ENCODE measurements at regions not wholly inside any gene's neighbourhood (a gene's known extent, or its start where the extent isn't known, plus 50 kb on each side); places are given as distances from the start of the nearest gene placed in this dataset.
"Not testable (repeated sequence)": the region's sequence is repeated elsewhere in the genome, so short reads cannot be mapped to it uniquely, and the experiment has no call there.

DNA sequence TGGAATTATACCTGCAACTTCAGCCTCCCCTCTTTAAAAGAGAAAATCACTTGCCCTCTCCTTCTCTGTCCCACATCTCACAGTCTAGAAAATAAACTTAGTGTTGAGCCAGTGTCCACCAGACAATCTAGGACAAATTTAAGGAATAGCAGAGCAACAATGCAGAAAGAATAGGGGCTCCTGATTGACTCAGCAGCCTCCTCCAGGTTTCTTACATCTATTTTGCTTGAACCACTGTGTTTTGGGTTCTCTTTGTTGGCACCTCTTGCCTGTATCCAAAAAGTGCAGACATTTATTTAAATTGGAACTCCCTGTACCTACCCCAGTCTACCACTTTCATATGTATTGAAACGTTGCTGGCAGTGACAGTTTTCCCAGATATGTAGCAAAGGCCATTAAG lies 133.7 kb upstream of the HSF2 start:
- no peaks in the 10 kb centered on the region for H3K79me2 ChIP-seq (ENCODE audit: insufficient read depth, low read depth)
- H3K9ac ChIP-seq: no peak overlapping the region
- no peaks in the 10 kb centered on the region for H3K36me3 ChIP-seq (ENCODE audit: insufficient read depth)
- H3K27ac ChIP-seq: no peak overlapping the region
- no peaks in the 10 kb centered on the region for H3K27me3 ChIP-seq (ENCODE audit: insufficient read depth, low read depth)
- no peak overlapping the region for H3K4me2 ChIP-seq
- TF ChIP-seq, protein P1, sequence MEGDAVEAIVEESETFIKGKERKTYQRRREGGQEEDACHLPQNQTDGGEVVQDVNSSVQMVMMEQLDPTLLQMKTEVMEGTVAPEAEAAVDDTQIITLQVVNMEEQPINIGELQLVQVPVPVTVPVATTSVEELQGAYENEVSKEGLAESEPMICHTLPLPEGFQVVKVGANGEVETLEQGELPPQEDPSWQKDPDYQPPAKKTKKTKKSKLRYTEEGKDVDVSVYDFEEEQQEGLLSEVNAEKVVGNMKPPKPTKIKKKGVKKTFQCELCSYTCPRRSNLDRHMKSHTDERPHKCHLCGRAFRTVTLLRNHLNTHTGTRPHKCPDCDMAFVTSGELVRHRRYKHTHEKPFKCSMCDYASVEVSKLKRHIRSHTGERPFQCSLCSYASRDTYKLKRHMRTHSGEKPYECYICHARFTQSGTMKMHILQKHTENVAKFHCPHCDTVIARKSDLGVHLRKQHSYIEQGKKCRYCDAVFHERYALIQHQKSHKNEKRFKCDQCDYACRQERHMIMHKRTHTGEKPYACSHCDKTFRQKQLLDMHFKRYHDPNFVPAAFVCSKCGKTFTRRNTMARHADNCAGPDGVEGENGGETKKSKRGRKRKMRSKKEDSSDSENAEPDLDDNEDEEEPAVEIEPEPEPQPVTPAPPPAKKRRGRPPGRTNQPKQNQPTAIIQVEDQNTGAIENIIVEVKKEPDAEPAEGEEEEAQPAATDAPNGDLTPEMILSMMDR (conservative IDR thresholded peaks at IDR 0.05; ENCODE audit: low read depth, low read length): no peak
- no peaks in the 10 kb centered on the region for H4K20me1 ChIP-seq (ENCODE audit: insufficient read depth)
- no peak overlapping the region for H3K4me3 ChIP-seq (IDR thresholded peaks at IDR 0.05; ENCODE audit: insufficient read depth, low read depth, low read length)
- no peaks in the 10 kb centered on the region for H3K4me1 ChIP-seq (ENCODE audit: low read depth, poor library complexity, severe bottlenecking)
- H2AFZ ChIP-seq (ENCODE audit: low read depth): no peak overlapping the region

DNA sequence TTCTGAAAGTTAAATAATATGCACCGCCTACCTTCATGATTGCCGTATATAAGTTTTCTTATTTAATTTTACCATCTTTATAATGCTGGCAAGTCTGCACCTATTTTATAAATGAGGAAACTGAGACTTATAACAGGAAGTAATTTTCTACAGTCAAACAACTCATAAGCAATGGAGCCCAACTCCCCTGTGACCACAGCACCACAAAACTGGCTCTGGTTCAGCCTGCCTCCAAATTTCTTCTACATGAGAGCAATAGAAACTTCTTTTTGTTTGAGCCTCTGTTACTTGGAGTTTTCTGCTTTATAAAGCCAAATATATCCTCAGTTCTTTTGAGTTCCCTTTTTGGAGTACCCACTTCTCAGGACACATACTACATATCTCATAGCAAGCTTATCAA lies 131.1 kb upstream of the HSF2 start:
- Histone ChIP-seq H3K4me1 (ENCODE audit: low read depth, poor library complexity, severe bottlenecking) (no peaks in the 10 kb centered on the region), H3K27ac (no peak overlapping the region), H2AFZ (ENCODE audit: low read depth) (no peak overlapping the region), H3K9ac (no peak overlapping the region), H3K4me3 (IDR thresholded peaks at IDR 0.05; ENCODE audit: insufficient read depth, low read depth, low read length) (no peak overlapping the region), H3K79me2 (ENCODE audit: insufficient read depth, low read depth) (no peaks in the 10 kb centered on the region), H3K4me2 (no peak overlapping the region), H3K36me3 (ENCODE audit: insufficient read depth) (no peaks in the 10 kb centered on the region), H4K20me1 (ENCODE audit: insufficient read depth) (no peaks in the 10 kb centered on the region), H3K27me3 (ENCODE audit: insufficient read depth, low read depth) (no peaks in the 10 kb centered on the region)
- TF ChIP-seq, protein P1 (conservative IDR thresholded peaks at IDR 0.05; ENCODE audit: low read depth, low read length): no peak

DNA sequence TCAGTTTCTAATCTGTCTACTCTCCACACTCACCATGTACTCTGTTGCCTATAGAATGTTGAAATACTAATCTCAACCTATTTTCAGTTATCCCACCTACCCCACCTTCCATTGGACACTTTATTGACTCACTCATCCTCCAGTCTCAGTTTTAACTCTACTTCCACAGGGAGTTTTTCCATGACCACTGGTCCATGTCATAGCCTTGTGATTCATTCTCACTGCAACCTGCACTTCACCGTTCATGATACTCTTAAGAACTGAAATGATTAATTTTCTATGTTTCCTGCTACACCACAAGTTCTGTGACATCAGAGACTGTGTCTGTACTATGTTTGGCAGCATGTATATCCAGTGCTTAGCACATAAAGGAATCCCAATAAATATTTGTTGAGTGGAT lies 122.8 kb upstream of the HSF2 start:
- Histone ChIP-seq H3K4me2 (no peak overlapping the region), H3K27ac (no peak overlapping the region), H3K4me1 (ENCODE audit: low read depth, poor library complexity, severe bottlenecking) (no peaks in the 10 kb centered on the region), H3K27me3 (ENCODE audit: insufficient read depth, low read depth) (no peaks in the 10 kb centered on the region), H3K9ac (no peak overlapping the region), H3K4me3 (IDR thresholded peaks at IDR 0.05; ENCODE audit: insufficient read depth, low read depth, low read length) (no peak overlapping the region), H3K36me3 (ENCODE audit: insufficient read depth) (no peaks in the 10 kb centered on the region), H2AFZ (ENCODE audit: low read depth) (no peak overlapping the region), H4K20me1 (ENCODE audit: insufficient read depth) (no peaks in the 10 kb centered on the region), H3K79me2 (ENCODE audit: insufficient read depth, low read depth) (no peaks in the 10 kb centered on the region)
- TF ChIP-seq, protein P1 (conservative IDR thresholded peaks at IDR 0.05; ENCODE audit: low read depth, low read length): no peak

DNA sequence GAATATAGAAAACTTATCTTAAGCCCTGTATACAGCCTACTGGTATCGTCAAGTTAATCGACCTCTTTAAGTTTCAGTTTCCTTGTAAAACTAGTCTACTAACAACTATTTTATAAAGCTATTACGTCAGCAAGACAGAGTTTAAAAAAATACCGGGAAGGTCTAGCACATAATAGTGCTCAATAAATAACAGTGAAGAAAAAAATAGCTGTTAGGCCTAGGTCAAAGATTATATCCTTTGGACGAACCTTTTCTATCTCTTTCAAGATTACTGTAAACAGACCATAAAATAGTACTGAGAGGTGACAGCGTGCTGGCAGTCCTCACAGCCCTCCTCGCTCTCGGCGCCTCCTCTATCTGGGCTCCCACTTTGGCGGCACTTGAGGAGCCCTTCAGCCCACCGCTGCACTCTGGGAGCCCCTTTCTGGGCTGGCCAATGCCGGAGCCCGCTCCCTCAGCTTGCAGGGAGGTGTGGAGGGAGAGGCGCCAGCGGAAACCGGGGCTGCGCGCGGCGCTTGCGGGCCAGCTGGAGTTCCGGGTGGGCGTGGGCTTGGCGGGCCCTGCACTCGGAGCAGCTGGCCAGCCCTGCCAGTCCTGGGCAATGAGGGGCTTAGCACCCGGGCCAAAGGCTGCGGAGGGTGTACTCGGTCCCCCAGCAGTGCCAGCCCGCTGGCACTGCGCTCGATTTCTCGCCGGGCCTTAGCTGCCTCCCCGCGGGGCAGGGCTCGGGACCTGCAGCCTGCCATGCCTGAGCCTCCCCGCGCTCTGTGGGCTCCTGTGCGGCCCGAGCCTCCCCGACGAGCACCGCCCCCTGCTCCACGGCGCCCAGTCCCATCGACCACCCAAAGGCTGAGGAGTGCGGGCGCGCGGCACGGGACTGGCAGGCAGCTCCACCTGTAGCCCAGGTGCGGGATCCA lies 119.1 kb upstream of the HSF2 start:
- not testable (repeated sequence) for H3K27ac ChIP-seq; H3K36me3 ChIP-seq (ENCODE audit: insufficient read depth); H3K79me2 ChIP-seq (ENCODE audit: insufficient read depth, low read depth); H3K4me3 ChIP-seq (IDR thresholded peaks at IDR 0.05; ENCODE audit: insufficient read depth, low read depth, low read length); H3K4me1 ChIP-seq (ENCODE audit: low read depth, poor library complexity, severe bottlenecking); H4K20me1 ChIP-seq (ENCODE audit: insufficient read depth); H3K9ac ChIP-seq; H3K4me2 ChIP-seq; H2AFZ ChIP-seq (ENCODE audit: low read depth); H3K27me3 ChIP-seq (ENCODE audit: insufficient read depth, low read depth)

DNA sequence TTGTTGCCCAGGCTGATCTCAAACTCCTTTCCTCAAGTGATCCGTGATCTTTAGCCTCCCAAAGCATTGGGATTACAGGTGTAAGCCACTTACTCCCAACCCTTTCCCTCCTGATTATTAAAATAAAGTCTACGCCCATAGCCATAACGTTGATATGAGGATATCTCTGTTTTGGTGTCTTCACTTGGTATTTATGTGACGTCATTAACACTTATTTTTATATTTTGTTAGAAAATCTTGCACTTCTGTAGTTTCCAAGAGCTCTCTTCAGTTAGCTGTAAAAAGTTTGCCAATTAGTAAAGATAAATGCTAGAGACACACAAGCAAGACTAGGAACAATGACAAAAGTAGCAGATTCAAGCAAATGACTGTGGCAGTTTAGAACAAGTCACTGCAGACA lies 115.6 kb upstream of the HSF2 start:
- Histone ChIP-seq H3K4me3 (IDR thresholded peaks at IDR 0.05; ENCODE audit: insufficient read depth, low read depth, low read length) (no peak overlapping the region), H4K20me1 (ENCODE audit: insufficient read depth) (no peaks in the 10 kb centered on the region), H3K79me2 (ENCODE audit: insufficient read depth, low read depth) (no peaks in the 10 kb centered on the region), H3K9ac (no peak overlapping the region), H3K27me3 (ENCODE audit: insufficient read depth, low read depth) (no peaks in the 10 kb centered on the region), H3K4me1 (ENCODE audit: low read depth, poor library complexity, severe bottlenecking) (no peaks in the 10 kb centered on the region), H3K27ac (no peak overlapping the region), H2AFZ (ENCODE audit: low read depth) (no peak overlapping the region), H3K4me2 (no peak overlapping the region), H3K36me3 (ENCODE audit: insufficient read depth) (no peaks in the 10 kb centered on the region)
- TF ChIP-seq, protein P1 (conservative IDR thresholded peaks at IDR 0.05; ENCODE audit: low read depth, low read length): no peak
